Tibial nerve (tissue), 3 donors: ENCODE measurements at regions not wholly inside any gene's neighbourhood (a gene's known extent, or its start where the extent isn't known, plus 50 kb on each side); places are given as distances from the start of the nearest gene placed in this dataset.

Experiments used
- POLR2A ChIP-seq, 2 donors: fragments of 450-650 bp; IDR thresholded peaks; one replicate each; pipeline ENCODE4 v1.6.1; 2017; ENCODE audit warnings: antibody characterized with exemption in 2 of 2, mild to moderate bottlenecking in 2 of 2, moderate library complexity in 2 of 2
- TF ChIP-seq, protein P1 (sequence below), 5 experiments: fragments of 200-600 bp in 3 of 5; fragments of 450-650 bp in 2 of 5; sonication (generic) in 3 of 5; IDR thresholded peaks; one replicate each; pipeline ENCODE4 v1.5.1; 2016 to 2019; ENCODE audit warnings: antibody characterized with exemption in 5 of 5, mild to moderate bottlenecking in 3 of 5, moderate library complexity in 2 of 5

DNA sequence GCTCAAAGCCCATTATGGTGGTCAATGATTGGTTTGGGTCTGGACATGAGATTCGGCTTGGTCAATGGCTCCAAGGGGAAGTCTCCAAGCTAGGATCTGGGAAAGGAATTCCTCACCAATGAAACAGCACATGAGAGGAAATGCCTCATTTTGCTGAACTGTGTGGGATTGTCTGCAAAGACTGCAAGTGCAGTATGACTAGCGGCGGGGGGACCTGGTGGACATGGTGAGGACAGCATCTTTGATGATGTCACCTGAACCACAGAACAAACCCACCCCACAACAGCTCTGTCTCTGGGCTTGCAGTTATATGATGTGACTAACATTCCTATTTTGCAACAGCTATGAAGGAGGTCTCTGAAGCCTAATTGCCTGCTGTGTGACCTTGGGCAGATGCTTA, 50.6 kb upstream of the NKD1 start:
- TF ChIP-seq, protein P1, sequence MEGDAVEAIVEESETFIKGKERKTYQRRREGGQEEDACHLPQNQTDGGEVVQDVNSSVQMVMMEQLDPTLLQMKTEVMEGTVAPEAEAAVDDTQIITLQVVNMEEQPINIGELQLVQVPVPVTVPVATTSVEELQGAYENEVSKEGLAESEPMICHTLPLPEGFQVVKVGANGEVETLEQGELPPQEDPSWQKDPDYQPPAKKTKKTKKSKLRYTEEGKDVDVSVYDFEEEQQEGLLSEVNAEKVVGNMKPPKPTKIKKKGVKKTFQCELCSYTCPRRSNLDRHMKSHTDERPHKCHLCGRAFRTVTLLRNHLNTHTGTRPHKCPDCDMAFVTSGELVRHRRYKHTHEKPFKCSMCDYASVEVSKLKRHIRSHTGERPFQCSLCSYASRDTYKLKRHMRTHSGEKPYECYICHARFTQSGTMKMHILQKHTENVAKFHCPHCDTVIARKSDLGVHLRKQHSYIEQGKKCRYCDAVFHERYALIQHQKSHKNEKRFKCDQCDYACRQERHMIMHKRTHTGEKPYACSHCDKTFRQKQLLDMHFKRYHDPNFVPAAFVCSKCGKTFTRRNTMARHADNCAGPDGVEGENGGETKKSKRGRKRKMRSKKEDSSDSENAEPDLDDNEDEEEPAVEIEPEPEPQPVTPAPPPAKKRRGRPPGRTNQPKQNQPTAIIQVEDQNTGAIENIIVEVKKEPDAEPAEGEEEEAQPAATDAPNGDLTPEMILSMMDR (IDR thresholded peaks at IDR 0.05): no peak
- no peak for TF ChIP-seq POLR2A (IDR thresholded peaks at IDR 0.05)
